ENCODE measurements at regions not wholly inside any gene's neighbourhood (a gene's known extent, or its start where the extent isn't known, plus 50 kb on each side); places are given as distances from the start of the nearest gene placed in this dataset.

DNA sequence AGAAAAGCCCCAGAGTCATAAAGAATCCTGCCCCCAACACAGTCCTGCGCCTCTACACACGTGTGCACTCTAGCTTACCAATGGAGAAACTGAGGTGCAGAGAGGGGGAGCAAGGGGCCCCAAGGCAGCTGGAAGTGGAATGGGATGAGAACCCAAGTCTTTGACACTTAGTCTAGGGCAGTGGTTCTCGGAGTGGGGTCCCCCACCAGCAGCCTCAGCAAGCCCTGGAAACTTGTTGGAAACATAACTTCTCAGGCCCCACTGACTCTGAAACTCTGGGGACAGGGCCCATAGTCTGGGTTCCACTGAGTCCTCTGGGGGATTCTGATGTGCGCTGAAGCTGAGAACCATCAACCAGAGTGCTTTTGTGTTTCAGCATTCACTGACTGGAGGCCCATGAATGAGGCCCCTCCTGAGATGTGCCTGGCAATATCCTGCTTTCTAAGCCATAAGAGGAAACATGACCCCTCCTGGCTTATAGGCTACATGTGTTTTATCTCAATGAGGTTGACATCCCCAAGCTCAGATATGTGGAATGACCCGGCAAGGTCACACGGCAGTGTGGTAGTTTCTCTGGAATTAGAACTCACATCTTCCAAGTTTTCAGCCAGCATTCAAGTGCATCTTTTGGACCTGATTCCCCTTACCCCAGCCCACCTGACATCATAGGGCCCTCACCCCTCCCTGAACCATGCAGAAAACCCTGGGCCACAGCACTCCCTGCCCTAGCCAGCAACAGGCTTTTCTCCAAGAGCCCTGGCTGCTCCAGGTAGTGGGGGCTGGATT lies 147.3 kb upstream of the PCBD1 start:
- TF ChIP-seq, protein P1, sequence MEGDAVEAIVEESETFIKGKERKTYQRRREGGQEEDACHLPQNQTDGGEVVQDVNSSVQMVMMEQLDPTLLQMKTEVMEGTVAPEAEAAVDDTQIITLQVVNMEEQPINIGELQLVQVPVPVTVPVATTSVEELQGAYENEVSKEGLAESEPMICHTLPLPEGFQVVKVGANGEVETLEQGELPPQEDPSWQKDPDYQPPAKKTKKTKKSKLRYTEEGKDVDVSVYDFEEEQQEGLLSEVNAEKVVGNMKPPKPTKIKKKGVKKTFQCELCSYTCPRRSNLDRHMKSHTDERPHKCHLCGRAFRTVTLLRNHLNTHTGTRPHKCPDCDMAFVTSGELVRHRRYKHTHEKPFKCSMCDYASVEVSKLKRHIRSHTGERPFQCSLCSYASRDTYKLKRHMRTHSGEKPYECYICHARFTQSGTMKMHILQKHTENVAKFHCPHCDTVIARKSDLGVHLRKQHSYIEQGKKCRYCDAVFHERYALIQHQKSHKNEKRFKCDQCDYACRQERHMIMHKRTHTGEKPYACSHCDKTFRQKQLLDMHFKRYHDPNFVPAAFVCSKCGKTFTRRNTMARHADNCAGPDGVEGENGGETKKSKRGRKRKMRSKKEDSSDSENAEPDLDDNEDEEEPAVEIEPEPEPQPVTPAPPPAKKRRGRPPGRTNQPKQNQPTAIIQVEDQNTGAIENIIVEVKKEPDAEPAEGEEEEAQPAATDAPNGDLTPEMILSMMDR (optimal IDR thresholded peaks at IDR 0.05 in 1 of 3, IDR thresholded peaks at IDR 0.05 in 1 of 3, conservative IDR thresholded peaks at IDR 0.05 in 1 of 3; ENCODE audit: extremely low read depth in 1 of 3, insufficient read depth in 2 of 3, low read length in 3 of 3), result no peak
- TF ChIP-seq EZH2 (IDR thresholded peaks at IDR 0.05; ENCODE audit: low read length), result no peak

Measured in keratinocyte (primary cell).